HAP-1 (cell line): ENCODE measurements at regions not wholly inside any gene's neighbourhood (a gene's known extent, or its start where the extent isn't known, plus 50 kb on each side); places are given as distances from the start of the nearest gene placed in this dataset.
"Not testable (repeated sequence)": the region's sequence is repeated elsewhere in the genome, so short reads cannot be mapped to it uniquely, and the experiment has no call there.

Experiments used
- DNase-seq, 2 experiments: peaks; one replicate each; pipeline ENCODE4 v3.0.0-alpha.2; 2016 to 2020; ENCODE audit warnings: low spot score in 2 of 2
- H3K27me3 ChIP-seq: fragments of 250-450 bp; sonication (Bioruptor Pico); 2 replicates; pipeline ENCODE4 v1.5.1; 2020; ENCODE audit warnings: low read depth, mild to moderate bottlenecking, moderate library complexity
- H3K36me3 ChIP-seq: fragments of 250-450 bp; sonication (Bioruptor Pico); replicated peaks from 2 replicates; pipeline ENCODE4 v1.5.1; 2020; ENCODE audit warnings: mild to moderate bottlenecking
- H3K4me1 ChIP-seq: fragments of 250-450 bp; sonication (Bioruptor Pico); 2 replicates; pipeline ENCODE4 v1.5.1; 2020; ENCODE audit warnings: mild to moderate bottlenecking
- H3K4me3 ChIP-seq: fragments of 250-450 bp; sonication (Bioruptor Pico); 2 replicates; pipeline ENCODE4 v1.5.1; 2020; ENCODE audit warnings: mild to moderate bottlenecking, moderate library complexity
- H3K9me3 ChIP-seq: fragments of 250-450 bp; sonication (Bioruptor Pico); 2 replicates; pipeline ENCODE4 v1.5.1; 2020; ENCODE audit warnings: mild to moderate bottlenecking, moderate library complexity
- in situ Hi-C: fragments of 300-500 bp; cut with MboI; formaldehyde crosslinking; loops from 3 replicates; pipeline ENCODE4 v1.14.3; 2020; ENCODE audit warnings: low sequenced_read_pairs, inconsistent platforms, mixed read lengths

- in situ Hi-C loops, H3K36me3 ChIP-seq, H3K27me3 ChIP-seq, H3K9me3 ChIP-seq, H3K4me3 ChIP-seq, H3K4me1 ChIP-seq, DNase-seq: not testable (repeated sequence)
These were observed 60.0 kb upstream of the GPC3 start for GRCh38 chrX:134045372-134045771.

GRCh38 chrX:134067107-134067506 lies 81.7 kb upstream of the GPC3 start:
- DNase-seq, in situ Hi-C loops, H3K27me3 ChIP-seq: not testable (repeated sequence)

GRCh38 chrX:134071899-134072298 lies 86.5 kb upstream of the GPC3 start:
- H3K36me3 ChIP-seq, H3K9me3 ChIP-seq, H3K27me3 ChIP-seq, in situ Hi-C loops, H3K4me1 ChIP-seq, H3K4me3 ChIP-seq, DNase-seq: not testable (repeated sequence)

More at GRCh38 chrX:134067107-134067506, 81.7 kb upstream of the GPC3 start:
- not testable (repeated sequence) for H3K36me3 ChIP-seq, H3K4me1 ChIP-seq, H3K9me3 ChIP-seq, H3K4me3 ChIP-seq

- no peak for DNase-seq
- no peaks in the 10 kb centered on the region for H3K9me3 ChIP-seq
- H3K4me3 ChIP-seq: no peak overlapping the region
- H3K4me1 ChIP-seq: no peaks in the 10 kb centered on the region
- no peaks in the 10 kb centered on the region for H3K36me3 ChIP-seq
- H3K27me3 ChIP-seq: no peaks in the 10 kb centered on the region
- in situ Hi-C loops: no loop called here
These were observed 87.9 kb upstream of the GPC3 start for GRCh38 chrX:134073341-134073740.

GRCh38 chrX:134074151-134074550 lies 88.8 kb upstream of the GPC3 start:
- in situ Hi-C loops: no loop called here
- no peak for DNase-seq
- H3K27me3 ChIP-seq: no peaks in the 10 kb centered on the region
- H3K4me1 ChIP-seq: no peaks in the 10 kb centered on the region
- H3K4me3 ChIP-seq: no peak overlapping the region
- no peaks in the 10 kb centered on the region for H3K36me3 ChIP-seq
- no peaks in the 10 kb centered on the region for H3K9me3 ChIP-seq

GRCh38 chrX:134075894-134076718 lies 90.7 kb upstream of the GPC3 start:
- Histone ChIP-seq H3K9me3 (no peaks in the 10 kb centered on the region), H3K4me3 (no peak overlapping the region), H3K27me3 (no peaks in the 10 kb centered on the region), H3K4me1 (no peaks in the 10 kb centered on the region), H3K36me3 (no peaks in the 10 kb centered on the region)
- in situ Hi-C loops: no loop called here
- no peak for DNase-seq

GRCh38 chrX:134095366-134095765 lies 110.0 kb upstream of the GPC3 start:
- Histone ChIP-seq H3K4me3 (no peak overlapping the region), H3K9me3 (no peaks in the 10 kb centered on the region), H3K36me3 (no peaks in the 10 kb centered on the region), H3K27me3 (no peaks in the 10 kb centered on the region), H3K4me1 (no peaks in the 10 kb centered on the region)
- in situ Hi-C loops: no loop called here
- no peak for DNase-seq

- Histone ChIP-seq H3K9me3 (no peaks in the 10 kb centered on the region), H3K4me3 (no peak overlapping the region), H3K4me1 (no peaks in the 10 kb centered on the region), H3K27me3 (no peaks in the 10 kb centered on the region), H3K36me3 (no peaks in the 10 kb centered on the region)
- in situ Hi-C loops: no loop called here
- DNase-seq: no peak
These were observed 116.2 kb upstream of the GPC3 start for GRCh38 chrX:134101636-134102035.

GRCh38 chrX:134115270-134115669 lies 121.7 kb upstream of the CCDC160 start:
- Histone ChIP-seq H3K36me3 (no peaks in the 10 kb centered on the region), H3K4me3 (no peak overlapping the region), H3K9me3 (no peaks in the 10 kb centered on the region), H3K4me1 (no peaks in the 10 kb centered on the region), H3K27me3 (no peaks in the 10 kb centered on the region)
- in situ Hi-C loops: no loop called here
- DNase-seq: no peak

GRCh38 chrX:134137341-134137740 lies 99.6 kb upstream of the CCDC160 start:
- H3K4me1 ChIP-seq: peaks cover 6% of the 10 kb centered on the region; the same call in 1 of the 2 replicates
- H3K36me3 ChIP-seq: no peaks in the 10 kb centered on the region
- no peak for DNase-seq
- no peak overlapping the region for H3K4me3 ChIP-seq
- peaks cover 21% of the 10 kb centered on the region for H3K27me3 ChIP-seq
- H3K9me3 ChIP-seq: no peaks in the 10 kb centered on the region
- in situ Hi-C loops: no loop called here

- Histone ChIP-seq H3K4me1 (peaks cover 6% of the 10 kb centered on the region; the same call in 1 of the 2 replicates), H3K9me3 (no peaks in the 10 kb centered on the region), H3K27me3 (peaks cover 21% of the 10 kb centered on the region), H3K36me3 (no peaks in the 10 kb centered on the region), H3K4me3 (no peak overlapping the region)
- in situ Hi-C loops: no loop called here
- peak in 1 of 2 experiments; percentile 49 for DNase-seq
These were observed 97.9 kb upstream of the CCDC160 start for GRCh38 chrX:134139090-134139489.

GRCh38 chrX:134144231-134144630 lies 92.8 kb upstream of the CCDC160 start:
- Histone ChIP-seq H3K36me3 (no peaks in the 10 kb centered on the region), H3K4me3 (no peak overlapping the region), H3K4me1 (no peaks in the 10 kb centered on the region; the same call in 1 of the 2 replicates), H3K27me3 (peaks cover 10% of the 10 kb centered on the region), H3K9me3 (no peaks in the 10 kb centered on the region)
- in situ Hi-C loops: loop anchor here (10.0 kb wide), 1 partner anchor 359 kb away; no protein-coding TSS in a partner anchor
- DNase-seq: peak; percentile 36 to 73

GRCh38 chrX:134146493-134146892 lies 90.5 kb upstream of the CCDC160 start:
- in situ Hi-C loops: loop anchor here (10.0 kb wide), 1 partner anchor 362 kb away; no protein-coding TSS in a partner anchor
- no peaks in the 10 kb centered on the region for H3K27me3 ChIP-seq
- no peaks in the 10 kb centered on the region for H3K4me1 ChIP-seq
- no peaks in the 10 kb centered on the region for H3K36me3 ChIP-seq
- no peak overlapping the region for H3K4me3 ChIP-seq
- no peak for DNase-seq
- H3K9me3 ChIP-seq: no peaks in the 10 kb centered on the region

GRCh38 chrX:134148172-134148692 lies 88.8 kb upstream of the CCDC160 start:
- DNase-seq: no peak
- Histone ChIP-seq H3K4me3 (no peak overlapping the region), H3K36me3 (no peaks in the 10 kb centered on the region), H3K4me1 (no peaks in the 10 kb centered on the region), H3K9me3 (no peaks in the 10 kb centered on the region), H3K27me3 (no peaks in the 10 kb centered on the region)
- in situ Hi-C loops: loop anchor here (10.0 kb wide), 1 partner anchor 363 kb away; no protein-coding TSS in a partner anchor
